ENCODE measurements at regions not wholly inside any gene's neighbourhood (a gene's known extent, or its start where the extent isn't known, plus 50 kb on each side); places are given as distances from the start of the nearest gene placed in this dataset.

- no peak for TF ChIP-seq CTCF (conservative IDR thresholded peaks at IDR 0.05; ENCODE audit: low read length)
- TF ChIP-seq EZH2phosphoT487 (IDR thresholded peaks at IDR 0.05; ENCODE audit: borderline replicate concordance, low read depth, low read length), result no peak
These were observed 154.8 kb upstream of the CRY1 start for GRCh38 chr12:107248187-107248586.
